ENCODE measurements at regions not wholly inside any gene's neighbourhood (a gene's known extent, or its start where the extent isn't known, plus 50 kb on each side); places are given as distances from the start of the nearest gene placed in this dataset.

DNA sequence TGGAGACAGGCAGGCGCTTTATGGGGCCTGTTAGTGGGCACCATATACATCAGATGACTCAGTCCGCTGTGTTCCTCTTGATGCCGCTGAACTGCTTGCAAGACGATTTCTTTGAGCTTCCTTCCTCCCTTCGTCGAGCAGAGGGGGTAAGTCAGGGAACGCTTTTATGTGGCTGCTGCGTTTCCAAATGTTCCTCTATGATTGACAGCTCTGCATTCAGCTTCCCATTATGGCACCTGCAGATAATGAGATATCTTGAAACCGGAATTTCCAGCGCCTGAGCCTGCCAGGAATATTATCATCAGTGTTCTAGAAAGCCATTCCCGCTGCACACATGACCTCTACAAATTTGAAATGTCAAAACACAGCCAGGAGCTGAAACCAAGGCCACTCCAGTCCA is 257.0 kb downstream of the TSHZ3 start:
- no peak for TF ChIP-seq CREM (CRISPR knock-in tag; IDR thresholded peaks at IDR 0.05)
- no peak for TF ChIP-seq TEAD4 (CRISPR knock-in tag; IDR thresholded peaks at IDR 0.05)
